ENCODE measurements at regions not wholly inside any gene's neighbourhood (a gene's known extent, or its start where the extent isn't known, plus 50 kb on each side); places are given as distances from the start of the nearest gene placed in this dataset.

- peaks cover 24% of the 10 kb centered on the region for H3K27me3 ChIP-seq
- DNase-seq: no peak
Observed at GRCh38 chr6:165990216-165990615, 177.4 kb downstream of the TBXT start.

DNA sequence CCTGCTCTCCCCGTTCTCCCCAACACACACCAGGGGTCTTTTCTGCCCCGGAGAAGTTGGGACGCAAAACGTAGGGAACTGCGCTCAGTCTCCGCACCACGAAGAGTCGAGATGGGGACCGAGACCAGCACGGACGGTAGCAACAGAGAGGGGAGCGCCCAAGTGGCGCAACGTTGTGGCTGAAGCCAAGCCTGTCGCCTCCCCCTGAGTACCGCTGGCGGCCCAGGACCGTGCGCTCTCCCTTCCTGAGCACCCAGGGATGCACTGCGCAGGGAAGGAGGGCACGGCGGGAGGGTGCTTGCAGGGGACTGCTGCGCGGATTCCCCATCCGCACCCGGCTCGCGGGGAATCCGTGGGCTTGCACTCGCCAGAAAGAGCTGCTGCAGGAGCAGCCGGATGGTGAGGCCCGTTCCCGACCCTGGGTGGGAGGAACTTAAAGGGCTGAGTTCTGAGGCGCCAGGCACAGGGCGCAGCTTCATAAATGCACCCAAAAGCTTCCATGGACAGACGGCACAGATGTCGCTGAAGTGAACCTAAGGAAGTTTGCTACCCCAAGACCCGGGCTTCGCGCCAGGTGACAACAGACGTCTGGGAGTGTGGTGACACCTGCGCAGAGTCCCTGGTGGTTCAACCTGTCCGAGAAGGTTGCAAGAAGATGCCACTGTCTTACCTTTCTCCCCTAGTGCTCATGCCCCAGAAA is 178.7 kb downstream of the TBXT start:
- Histone ChIP-seq H3K27me3 (peaks cover 29% of the 10 kb centered on the region), H3K27ac (no peak overlapping the region), H3K9me3 (replicated peaks) (no peaks in the 10 kb centered on the region), H3K4me1 (no peaks in the 10 kb centered on the region), H3K4me3 (no peak overlapping the region), H3K36me3 (no peaks in the 10 kb centered on the region)
- no peak for DNase-seq

More at GRCh38 chr6:165990216-165990615, 177.4 kb downstream of the TBXT start:
- H3K4me1 ChIP-seq: no peaks in the 10 kb centered on the region
- no peak overlapping the region for H3K27ac ChIP-seq
- no peaks in the 10 kb centered on the region for H3K36me3 ChIP-seq
- no peak overlapping the region for H3K4me3 ChIP-seq
- H3K9me3 ChIP-seq (replicated peaks): no peaks in the 10 kb centered on the region

GRCh38 chr6:165988302-165988756 is 179.3 kb downstream of the TBXT start:
- DNase-seq: no peak
- Histone ChIP-seq H3K4me1 (no peaks in the 10 kb centered on the region), H3K4me3 (no peak overlapping the region), H3K9me3 (replicated peaks) (no peaks in the 10 kb centered on the region), H3K36me3 (no peaks in the 10 kb centered on the region), H3K27me3 (peaks cover 29% of the 10 kb centered on the region), H3K27ac (no peak overlapping the region)

DNA sequence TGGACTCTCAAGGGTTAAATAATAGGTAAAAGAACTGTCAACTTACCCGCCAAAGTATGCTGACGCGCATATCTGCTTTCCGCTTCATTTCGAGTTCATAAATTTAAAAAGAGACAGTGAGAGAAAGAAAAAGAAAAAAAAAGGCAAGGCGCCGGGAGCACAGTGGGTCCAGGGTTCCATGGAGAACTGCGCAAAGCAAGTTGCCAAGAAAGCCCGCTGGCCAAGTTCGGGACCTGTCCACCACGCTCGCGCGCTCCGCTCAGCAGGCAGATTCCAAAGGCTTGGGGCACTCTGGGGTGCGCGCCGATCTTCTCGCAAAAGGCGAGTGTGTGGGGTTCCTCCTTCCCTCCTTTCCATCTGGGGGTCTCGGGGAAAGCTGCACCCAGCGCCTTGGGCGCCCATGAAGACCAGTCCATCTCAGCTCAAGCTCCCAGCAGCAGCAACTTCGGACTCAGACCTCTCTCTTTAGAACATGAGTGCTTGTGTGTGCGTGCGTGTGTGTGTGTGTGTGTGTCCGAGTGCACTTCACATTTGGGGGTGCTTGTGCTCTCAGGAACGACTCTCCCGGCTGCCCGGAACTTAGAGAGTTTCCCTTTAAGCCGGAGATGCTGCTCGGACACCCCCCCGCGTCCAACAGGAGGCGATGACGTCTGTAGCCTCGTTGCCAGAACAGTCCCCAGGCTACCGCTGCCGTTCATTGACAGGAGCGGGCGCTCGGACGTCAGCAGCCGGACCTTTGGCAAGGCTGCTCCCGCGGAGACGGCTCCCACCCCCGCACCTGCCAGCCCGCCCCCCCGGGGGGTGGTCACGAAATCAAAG is 180.0 kb downstream of the TBXT start:
- H3K27me3 ChIP-seq: peaks cover 29% of the 10 kb centered on the region
- H3K36me3 ChIP-seq: no peaks in the 10 kb centered on the region
- H3K27ac ChIP-seq: no peak overlapping the region
- H3K4me3 ChIP-seq: peak overlapping the region; percentile 9; the same call in 1 of the 2 replicates
- no peaks in the 10 kb centered on the region for H3K4me1 ChIP-seq
- no peaks in the 10 kb centered on the region for H3K9me3 ChIP-seq (replicated peaks)
- peak; percentile 39 to 45 for DNase-seq

DNA sequence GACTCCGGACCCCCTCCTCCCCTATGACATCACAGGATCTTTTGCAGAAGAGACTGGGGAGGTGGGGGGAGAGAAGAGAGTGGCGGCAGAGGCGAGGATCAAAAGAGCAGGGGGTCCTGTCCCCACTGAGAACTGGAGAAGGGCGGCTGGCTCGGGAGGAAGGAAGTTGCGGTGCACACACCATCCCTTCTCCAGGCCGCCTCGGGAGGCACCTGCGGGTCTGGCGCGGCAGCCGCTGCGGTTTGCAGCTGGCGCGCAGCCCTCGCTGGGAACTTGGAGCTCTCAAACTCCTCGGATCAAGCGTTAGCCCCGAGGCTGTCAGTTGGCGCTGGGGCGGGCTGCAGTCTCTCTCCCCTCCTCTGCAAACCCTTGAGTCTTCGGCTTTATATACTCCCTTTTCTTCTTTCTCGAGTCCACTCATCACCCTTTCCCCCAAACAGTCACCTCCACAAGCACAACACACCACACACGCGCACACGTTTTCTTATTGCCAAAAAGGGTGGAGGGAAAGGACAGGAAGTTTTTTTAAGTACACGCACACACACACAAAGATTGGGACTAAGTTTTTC is 180.7 kb downstream of the TBXT start:
- Histone ChIP-seq H3K36me3 (no peaks in the 10 kb centered on the region), H3K27ac (no peak overlapping the region), H3K4me3 (no peak overlapping the region), H3K4me1 (no peaks in the 10 kb centered on the region), H3K27me3 (peaks cover 29% of the 10 kb centered on the region), H3K9me3 (replicated peaks) (no peaks in the 10 kb centered on the region)
- DNase-seq: peak in 1 of 2 experiments; percentile 44

DNA sequence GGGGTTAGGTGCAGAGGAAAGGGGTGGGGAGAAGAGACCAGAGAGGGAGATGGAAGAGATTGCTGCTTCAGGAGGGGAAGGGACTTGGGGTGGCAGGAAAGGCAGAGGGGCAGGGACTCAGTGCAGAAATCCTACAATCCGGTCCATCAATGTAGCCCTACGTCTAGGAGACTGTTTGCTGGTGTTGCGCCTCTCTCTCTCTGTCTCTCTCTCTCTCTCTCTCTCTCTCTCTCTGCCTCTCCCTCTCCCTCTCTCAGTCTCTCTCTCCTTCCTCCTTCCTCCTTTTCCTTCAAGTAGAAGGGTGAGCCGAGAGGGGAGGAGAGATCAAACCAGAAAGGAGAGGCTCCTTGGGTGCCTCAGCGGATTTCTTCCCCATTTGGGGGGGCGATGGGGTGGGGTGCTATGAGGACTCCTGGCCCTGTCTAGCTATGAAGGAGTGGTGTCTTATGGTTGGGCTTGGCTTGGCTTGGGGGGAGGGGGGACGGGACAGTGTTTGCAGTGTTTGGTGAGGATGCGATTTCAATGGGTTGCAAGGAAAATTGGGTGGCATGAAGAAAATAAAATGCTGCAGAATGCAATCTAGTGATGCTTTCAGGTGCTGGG is 181.2 kb downstream of the TBXT start:
- no peaks in the 10 kb centered on the region for H3K36me3 ChIP-seq
- no peaks in the 10 kb centered on the region for H3K9me3 ChIP-seq (replicated peaks)
- no peak for DNase-seq
- H3K27me3 ChIP-seq: peaks cover 29% of the 10 kb centered on the region
- H3K27ac ChIP-seq: no peak overlapping the region
- H3K4me3 ChIP-seq: no peak overlapping the region
- H3K4me1 ChIP-seq: no peaks in the 10 kb centered on the region

GRCh38 chr6:165985806-165986299 is 181.8 kb downstream of the TBXT start:
- no peaks in the 10 kb centered on the region for H3K4me1 ChIP-seq
- H3K27ac ChIP-seq: no peak overlapping the region
- no peaks in the 10 kb centered on the region for H3K9me3 ChIP-seq (replicated peaks)
- no peaks in the 10 kb centered on the region for H3K36me3 ChIP-seq
- H3K27me3 ChIP-seq: peaks cover 29% of the 10 kb centered on the region
- H3K4me3 ChIP-seq: no peak overlapping the region
- DNase-seq: no peak

- no peaks in the 10 kb centered on the region for H3K4me1 ChIP-seq
- no peaks in the 10 kb centered on the region for H3K9me3 ChIP-seq (replicated peaks)
- no peak for DNase-seq
- no peak overlapping the region for H3K4me3 ChIP-seq
- peaks cover 29% of the 10 kb centered on the region for H3K27me3 ChIP-seq
- no peaks in the 10 kb centered on the region for H3K36me3 ChIP-seq
- no peak overlapping the region for H3K27ac ChIP-seq
Observed at GRCh38 chr6:165985281-165985805, 182.3 kb downstream of the TBXT start.

- Histone ChIP-seq H3K4me1 (no peaks in the 10 kb centered on the region), H3K4me3 (no peak overlapping the region), H3K9me3 (replicated peaks) (no peaks in the 10 kb centered on the region), H3K27ac (no peak overlapping the region), H3K36me3 (no peaks in the 10 kb centered on the region), H3K27me3 (peaks cover 29% of the 10 kb centered on the region)
- DNase-seq: no peak
Observed at GRCh38 chr6:165984729-165985275, 182.8 kb downstream of the TBXT start.

GRCh38 chr6:165983112-165984072 is 184.3 kb downstream of the TBXT start:
- H3K4me1 ChIP-seq: no peaks in the 10 kb centered on the region
- H3K27ac ChIP-seq: no peak overlapping the region
- no peaks in the 10 kb centered on the region for H3K36me3 ChIP-seq
- no peak for DNase-seq
- H3K4me3 ChIP-seq: no peak overlapping the region
- H3K27me3 ChIP-seq: peaks cover 25% of the 10 kb centered on the region
- H3K9me3 ChIP-seq (replicated peaks): no peaks in the 10 kb centered on the region

DNA sequence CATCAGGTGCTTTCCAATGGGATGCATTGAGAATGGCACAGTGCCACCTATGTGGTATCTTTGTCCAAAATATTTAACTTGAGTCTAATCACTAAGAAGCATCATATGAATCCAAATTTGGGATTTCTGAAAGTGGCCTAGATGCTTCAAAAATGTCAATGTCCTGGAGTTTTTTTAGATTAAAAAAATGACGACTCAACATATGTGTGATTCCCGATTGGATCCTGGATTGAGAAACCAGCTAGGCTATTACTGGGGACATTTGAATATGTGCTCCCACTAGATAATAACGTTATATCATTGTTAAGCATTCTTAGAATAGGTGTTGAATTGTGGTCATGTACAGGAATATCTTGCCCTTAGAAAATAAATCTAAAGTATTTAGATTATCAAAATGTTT is 189.2 kb downstream of the TBXT start:
- no peaks in the 10 kb centered on the region for H3K36me3 ChIP-seq
- no peaks in the 10 kb centered on the region for H3K4me1 ChIP-seq
- no peak for DNase-seq
- H3K27me3 ChIP-seq: peaks cover 3% of the 10 kb centered on the region; the same call in 1 of the 2 replicates
- H3K9me3 ChIP-seq (replicated peaks): no peaks in the 10 kb centered on the region
- no peak overlapping the region for H3K4me3 ChIP-seq
- H3K27ac ChIP-seq: no peak overlapping the region

GRCh38 chr6:165976684-165977083 is 191.0 kb downstream of the TBXT start:
- Histone ChIP-seq H3K27me3 (0 out of 2 replicates have a peak, but pooled peaks cover 3% of the 10 kb centered on the region), H3K36me3 (no peaks in the 10 kb centered on the region), H3K9me3 (replicated peaks) (no peaks in the 10 kb centered on the region), H3K4me3 (no peak overlapping the region), H3K4me1 (no peaks in the 10 kb centered on the region), H3K27ac (no peak overlapping the region)
- no peak for DNase-seq

GRCh38 chr6:165974817-165975216 is 192.8 kb downstream of the TBXT start:
- H3K4me3 ChIP-seq: no peak overlapping the region
- no peak for DNase-seq
- H3K36me3 ChIP-seq: no peaks in the 10 kb centered on the region
- H3K4me1 ChIP-seq: no peaks in the 10 kb centered on the region
- H3K27me3 ChIP-seq: 0 out of 2 replicates have a peak, but pooled peaks cover 3% of the 10 kb centered on the region
- H3K9me3 ChIP-seq (replicated peaks): no peaks in the 10 kb centered on the region
- no peak overlapping the region for H3K27ac ChIP-seq
